Transverse colon (tissue), 4 donors: ENCODE measurements at regions not wholly inside any gene's neighbourhood (a gene's known extent, or its start where the extent isn't known, plus 50 kb on each side); places are given as distances from the start of the nearest gene placed in this dataset.

Experiments
- CTCF ChIP-seq, 5 experiments: fragments of 200-600 bp in 3 of 5; fragments of 450-650 bp in 2 of 5; sonication (generic) in 3 of 5; IDR thresholded peaks; 1 replicate in 2 of 5; 2 replicates in 3 of 5; pipeline ENCODE4 v1.5.1; 2016 to 2017; ENCODE audit warnings: antibody characterized with exemption in 5 of 5, inconsistent platforms in 3 of 5, mild to moderate bottlenecking in 2 of 5, moderate library complexity in 1 of 5
- POLR2AphosphoS5 ChIP-seq, 3 donors: sonication (generic); formaldehyde crosslinking; IDR thresholded peaks; one replicate each; pipeline ENCODE4 v1.6.1; 2016; ENCODE audit warnings: antibody characterized with exemption in 3 of 3

- TF ChIP-seq CTCF (IDR thresholded peaks at IDR 0.05) (no peak), POLR2AphosphoS5 (IDR thresholded peaks at IDR 0.05) (no peak)
Measured at GRCh38 chr18:57275111-57275510, 77.2 kb upstream of the ST8SIA3 start.
